CD4-positive, alpha-beta T cell treated with Interleukin-6 at 100 ng/mL for 8 hours (primary cell): ENCODE measurements at regions not wholly inside any gene's neighbourhood (a gene's known extent, or its start where the extent isn't known, plus 50 kb on each side); places are given as distances from the start of the nearest gene placed in this dataset.
"Not testable (repeated sequence)": the region's sequence is repeated elsewhere in the genome, so short reads cannot be mapped to it uniquely, and the experiment has no call there.

Experiments used
- DNase-seq: peaks from one replicate; pipeline ENCODE4 v3.0.0-alpha.2; 2020; ENCODE audit warnings: mixed read lengths, low spot score

GRCh38 chr6:40689185-40689584 is 102.0 kb upstream of the LRFN2 start:
- no peak for DNase-seq

DNA sequence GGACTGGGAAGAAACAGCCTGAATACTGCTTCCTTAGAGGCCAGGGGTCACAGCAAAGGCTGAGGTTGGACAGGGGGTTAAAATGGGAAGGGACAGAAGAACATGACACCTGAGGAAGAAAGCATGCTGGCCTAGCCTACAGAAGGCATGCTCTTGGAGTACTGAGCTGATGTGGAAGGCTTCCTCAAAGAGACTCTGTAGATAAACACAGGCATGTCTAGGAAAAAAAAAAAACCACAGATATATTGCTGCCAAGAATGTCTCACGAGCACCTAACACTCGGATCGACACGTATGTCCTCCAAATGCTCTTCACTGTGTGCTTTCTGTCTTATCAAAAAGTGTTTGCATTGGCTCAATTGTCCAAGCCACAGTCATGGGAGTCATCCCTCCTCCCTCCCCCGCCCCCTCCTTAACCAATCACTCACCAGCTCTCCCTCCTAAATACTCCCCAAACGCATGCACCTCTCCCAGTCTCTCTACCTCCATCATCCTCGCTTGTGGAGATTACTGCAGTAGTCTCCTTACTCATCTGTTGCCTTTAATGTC is 101.1 kb upstream of the LRFN2 start:
- no peak for DNase-seq

GRCh38 chr6:40685862-40686261 is 98.7 kb upstream of the LRFN2 start:
- DNase-seq = no peak

- DNase-seq = no peak
These were observed 94.5 kb upstream of the LRFN2 start for GRCh38 chr6:40681622-40682021.

DNA sequence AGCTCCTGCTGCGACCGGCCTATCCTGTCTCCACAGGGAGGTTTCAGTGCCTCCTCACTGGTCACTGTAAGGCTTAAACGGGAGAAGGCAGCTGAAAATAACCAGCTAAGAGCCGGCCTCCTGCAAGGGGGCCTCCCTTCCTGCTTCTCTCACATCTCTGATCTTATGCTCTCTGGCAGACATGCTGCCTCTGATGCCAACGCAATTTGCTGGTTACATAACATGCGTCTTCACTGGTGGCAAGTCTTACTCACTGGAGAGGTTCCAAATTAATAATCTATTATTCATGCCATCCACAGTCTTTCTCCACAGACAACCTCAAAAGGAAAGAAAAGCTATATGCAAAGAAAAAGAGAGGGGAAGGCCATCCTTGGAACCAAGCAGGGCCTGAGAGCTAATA is 91.8 kb upstream of the LRFN2 start:
- no peak for DNase-seq

DNA sequence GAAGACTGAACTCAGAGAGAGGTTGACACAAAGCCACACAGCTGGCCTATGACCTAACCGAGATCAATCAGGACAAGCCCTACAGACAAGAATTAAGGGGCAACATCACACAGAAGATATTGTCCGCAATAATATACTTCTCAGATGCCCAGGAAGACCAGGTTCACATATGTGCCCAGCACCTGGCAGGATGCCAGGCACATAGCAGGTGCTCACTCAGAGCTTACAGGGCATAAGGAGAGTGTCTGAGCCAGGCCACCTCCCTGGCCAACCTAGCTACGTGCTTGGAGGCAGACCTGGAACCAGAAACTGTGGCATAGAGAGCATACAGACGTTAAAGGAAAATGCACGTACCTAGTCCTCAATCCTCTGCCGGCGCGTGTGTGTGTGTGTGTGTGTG is 87.0 kb upstream of the LRFN2 start:
- DNase-seq = no peak

- no peak for DNase-seq
These were observed 84.9 kb upstream of the LRFN2 start for GRCh38 chr6:40672087-40672486.

GRCh38 chr6:40671694-40672050 is 84.5 kb upstream of the LRFN2 start:
- no peak for DNase-seq

DNA sequence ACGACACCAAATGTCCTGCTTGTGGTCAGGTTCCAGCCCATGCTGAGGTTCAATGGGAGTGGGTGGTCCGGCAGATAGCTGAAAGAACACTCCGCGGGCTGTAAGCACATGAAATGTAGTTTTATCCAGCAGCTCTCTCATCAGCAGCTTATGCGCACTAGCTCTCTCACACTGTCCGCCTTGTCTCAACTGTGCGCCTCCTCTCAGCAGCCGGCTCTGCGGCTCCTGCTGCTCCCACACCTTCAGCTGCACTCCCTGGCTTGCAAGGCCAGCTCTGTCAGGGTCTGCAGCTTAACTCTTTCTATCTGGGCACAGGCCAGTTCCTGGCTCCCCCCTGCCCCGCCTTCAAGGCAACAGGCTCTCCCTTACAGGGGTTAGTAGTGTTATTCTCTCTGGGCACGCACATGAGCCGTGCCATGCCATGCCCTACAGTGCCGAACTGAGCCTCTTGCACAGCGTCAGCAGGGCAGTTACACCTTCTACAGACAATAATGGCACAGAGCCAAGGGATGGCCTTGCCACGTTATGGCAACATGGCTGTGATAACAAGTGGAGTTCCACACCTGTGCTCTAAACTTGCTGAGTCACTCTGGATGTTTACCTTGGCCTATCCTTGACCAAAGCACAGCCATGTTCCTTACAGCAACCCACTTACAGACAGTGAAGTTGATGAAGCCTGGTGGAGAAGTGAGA is 84.0 kb upstream of the LRFN2 start:
- no peak for DNase-seq

DNA sequence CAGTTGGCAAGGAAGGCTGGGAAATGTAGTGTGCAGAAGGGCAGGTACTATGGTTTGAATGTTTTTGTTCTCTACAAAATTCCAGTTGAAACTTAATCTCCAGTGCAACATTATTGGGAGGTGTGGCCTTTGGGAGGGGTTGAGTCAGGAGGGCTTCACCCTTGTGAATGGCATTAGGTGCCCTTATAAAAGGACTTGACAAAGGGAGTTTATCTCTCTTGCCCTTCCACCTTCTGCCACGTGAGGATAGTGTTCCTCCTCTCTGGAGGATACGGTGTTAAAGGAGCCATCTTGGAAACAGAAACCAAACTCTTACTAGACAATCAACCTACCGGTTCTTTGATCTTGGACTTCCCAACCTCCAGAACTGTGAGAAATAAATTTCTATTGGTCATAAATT is 82.2 kb upstream of the LRFN2 start:
- no peak for DNase-seq

- no peak for DNase-seq
These were observed 81.0 kb upstream of the LRFN2 start for GRCh38 chr6:40668203-40668602.

DNA sequence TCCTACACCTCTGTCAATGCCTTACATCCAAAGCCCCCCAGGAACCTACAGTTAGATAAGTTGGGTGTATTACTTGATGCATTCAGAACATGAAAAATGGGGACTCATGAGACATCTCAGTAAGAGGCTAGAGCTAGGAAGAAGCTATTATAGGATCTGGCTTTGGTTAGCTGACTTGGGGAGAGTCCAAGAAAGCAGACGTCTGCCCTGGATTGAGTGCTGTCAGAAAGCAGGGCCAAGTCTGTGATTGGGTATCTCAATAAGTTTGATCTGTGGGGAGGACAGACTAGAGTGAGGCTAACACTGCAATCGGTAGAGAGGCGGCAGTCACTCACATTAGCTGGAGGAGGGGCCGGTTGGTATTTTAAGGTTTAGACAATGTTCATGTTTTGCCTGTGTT is 79.4 kb upstream of the LRFN2 start:
- DNase-seq = no peak

- no peak for DNase-seq
These were observed 74.6 kb upstream of the LRFN2 start for GRCh38 chr6:40661726-40662125.

DNA sequence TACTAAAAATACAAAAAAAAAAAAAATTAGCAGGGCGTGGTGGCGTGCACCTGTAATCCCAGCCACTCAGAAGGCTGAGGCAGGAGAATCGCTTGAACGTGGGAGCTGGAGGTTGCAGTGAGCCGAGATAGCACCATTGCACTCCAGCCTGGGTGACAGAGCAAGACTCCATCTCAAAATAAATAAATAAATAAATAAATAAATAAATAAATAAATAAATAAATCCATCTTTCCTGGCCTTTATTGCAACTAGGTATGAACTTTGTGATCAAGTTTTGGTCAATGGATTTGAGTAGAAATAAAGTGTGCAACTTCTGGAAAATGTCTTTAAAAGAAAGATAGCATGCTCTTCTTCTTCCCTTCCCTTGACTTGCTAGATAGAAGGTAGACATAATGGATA is 69.6 kb upstream of the LRFN2 start:
- not testable (repeated sequence) for DNase-seq

DNA sequence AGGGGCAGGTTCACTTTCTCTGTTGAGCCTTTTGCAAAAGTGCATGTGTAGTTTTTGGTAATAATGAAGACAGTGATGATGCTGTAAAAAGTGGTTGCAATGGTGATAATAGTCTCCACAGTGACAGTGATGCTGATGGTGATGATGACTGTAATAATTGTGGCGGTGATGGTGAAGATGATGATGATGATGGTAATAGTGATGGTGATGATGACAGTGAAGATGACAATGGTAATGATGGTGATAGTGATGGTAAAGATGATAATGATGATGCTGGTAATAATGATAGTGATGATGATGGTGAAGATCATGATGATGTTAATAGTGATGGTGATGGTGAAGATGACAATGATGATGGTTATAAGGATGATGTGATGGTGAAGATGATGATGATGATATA is 67.7 kb upstream of the LRFN2 start:
- DNase-seq = no peak

- DNase-seq = no peak
These were observed 57.9 kb upstream of the LRFN2 start for GRCh38 chr6:40645043-40645442.

- no peak for DNase-seq
These were observed 55.7 kb upstream of the LRFN2 start for GRCh38 chr6:40642837-40643236.

- no peak for DNase-seq
These were observed 55.0 kb upstream of the LRFN2 start for GRCh38 chr6:40642190-40642589.

- DNase-seq = peak; percentile 30
These were observed 53.5 kb upstream of the LRFN2 start for GRCh38 chr6:40640599-40641227.
